Neural progenitor cell (in vitro differentiated cells): ENCODE measurements at regions not wholly inside any gene's neighbourhood (a gene's known extent, or its start where the extent isn't known, plus 50 kb on each side); places are given as distances from the start of the nearest gene placed in this dataset.
"Not testable (repeated sequence)": the region's sequence is repeated elsewhere in the genome, so short reads cannot be mapped to it uniquely, and the experiment has no call there.

Source experiments
- DNase-seq: peaks from one replicate; pipeline ENCODE4 v3.0.0-alpha.2; 2016; ENCODE audit warnings: low spot score
- H2AFZ ChIP-seq: fragments of 200-600 bp; sonication (generic); replicated peaks from 2 replicates; pipeline ENCODE4 v1.6.1; 2016; ENCODE audit warnings: antibody characterized with exemption
- H3F3A ChIP-seq: fragments of 200-600 bp; sonication (generic); 2 replicates; pipeline ENCODE4 v1.6.1; 2016; ENCODE audit warnings: antibody characterized with exemption, low read depth
- H3K27ac ChIP-seq: fragments of 200-600 bp; sonication (generic); 2 replicates; pipeline ENCODE4 v1.5.1; 2016; ENCODE audit warnings: mild to moderate bottlenecking
- H3K27me3 ChIP-seq: fragments of 200-600 bp; sonication (generic); 2 replicates; pipeline ENCODE4 v1.6.1; 2016; ENCODE audit warnings: mild to moderate bottlenecking, moderate library complexity
- H3K36me3 ChIP-seq: fragments of 200-600 bp; sonication (generic); 2 replicates; pipeline ENCODE4 v1.5.1; 2016
- H3K4me1 ChIP-seq: fragments of 200-600 bp; sonication (generic); 2 replicates; pipeline ENCODE4 v1.6.1; 2016; ENCODE audit warnings: mixed run types
- H3K4me2 ChIP-seq: fragments of 200-600 bp; sonication (generic); 2 replicates; pipeline ENCODE4 v1.6.1; 2016
- H3K4me3 ChIP-seq: fragments of 200-600 bp; sonication (generic); 2 replicates; pipeline ENCODE4 v1.5.1; 2016
- H3K79me2 ChIP-seq: fragments of 200-600 bp; sonication (generic); 2 replicates; pipeline ENCODE4 v1.6.1; 2016; ENCODE audit warnings: low read depth
- H3K9ac ChIP-seq: fragments of 200-600 bp; sonication (generic); 2 replicates; pipeline ENCODE4 v1.6.1; 2016
- H3K9me3 ChIP-seq: fragments of 200-600 bp; sonication (generic); 2 replicates; pipeline ENCODE4 v1.5.1; 2016; ENCODE audit warnings: low read depth
- H4K20me1 ChIP-seq: fragments of 200-600 bp; sonication (generic); 2 replicates; pipeline ENCODE4 v1.6.1; 2016; ENCODE audit warnings: low read depth
- H3K27ac Mint-ChIP-seq: 3 replicates; pipeline ENCODE4 v1.8.0; 2021; ENCODE audit warnings: mixed read lengths
- H3K27me3 Mint-ChIP-seq: 2 replicates; pipeline ENCODE4 v1.8.0; 2022; ENCODE audit warnings: low read depth, mild to moderate bottlenecking, inconsistent platforms, moderate library complexity, mixed read lengths; ENCODE audit not compliant: insufficient read depth
- H3K36me3 Mint-ChIP-seq: 3 replicates; pipeline ENCODE4 v1.8.0; 2021; ENCODE audit warnings: mixed read lengths
- H3K4me1 Mint-ChIP-seq: 3 replicates; pipeline ENCODE4 v1.8.0; 2021; ENCODE audit warnings: mixed read lengths
- H3K4me3 Mint-ChIP-seq: 3 replicates; pipeline ENCODE4 v1.8.0; 2021; ENCODE audit warnings: mild to moderate bottlenecking, moderate library complexity, mixed read lengths
- H3K9me3 Mint-ChIP-seq: 3 replicates; pipeline ENCODE4 v1.8.0; 2020; ENCODE audit warnings: mixed read lengths
- CTCF ChIP-seq: fragments of 200-600 bp; sonication (generic); IDR thresholded peaks from 2 replicates; pipeline ENCODE4 v1.5.1; 2017; ENCODE audit warnings: antibody characterized with exemption, mild to moderate bottlenecking
- EZH2 ChIP-seq: fragments of 200-600 bp; sonication (generic); IDR thresholded peaks from 2 replicates; pipeline ENCODE4 v1.6.1; 2017; ENCODE audit warnings: antibody characterized with exemption, mild to moderate bottlenecking, moderate library complexity
- EZH2phosphoT487 ChIP-seq: fragments of 200-600 bp; sonication (generic); IDR thresholded peaks from 2 replicates; pipeline ENCODE4 v1.6.1; 2017; ENCODE audit warnings: antibody characterized with exemption

DNA sequence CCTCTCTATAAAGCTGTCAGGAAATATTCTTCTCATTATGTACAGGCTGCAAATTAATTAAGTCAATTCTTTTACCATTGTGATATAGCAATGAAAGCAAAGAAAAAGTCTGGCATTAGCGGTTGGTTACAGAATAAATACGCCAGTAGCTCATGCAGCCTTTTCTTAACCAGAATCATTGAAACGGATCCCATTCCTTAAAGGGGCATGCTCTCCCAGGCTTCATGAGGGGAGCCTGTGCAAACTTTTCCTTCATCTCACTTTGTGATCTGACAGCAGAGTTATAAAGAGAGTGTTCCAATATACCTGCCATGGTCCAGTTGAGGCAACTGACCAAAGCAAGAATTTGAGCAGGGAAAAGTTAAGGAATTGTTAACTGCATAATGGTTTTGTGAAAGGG lies 337.7 kb downstream of the EMP1 start:
- H3K9ac ChIP-seq: no peak overlapping the region
- peak overlapping the region; percentile 94 for H3K27ac Mint-ChIP-seq
- H3K4me3 Mint-ChIP-seq: no peak overlapping the region
- H2AFZ ChIP-seq: peak overlapping the region; percentile 78
- peak overlapping the region; percentile 47 for H3K4me2 ChIP-seq
- H3K79me2 ChIP-seq: no peaks in the 10 kb centered on the region
- peak overlapping the region; percentile 2 for H3K27ac ChIP-seq
- no peaks in the 10 kb centered on the region for H3K36me3 ChIP-seq
- TF ChIP-seq EZH2 (no peak), CTCF (no peak), EZH2phosphoT487 (no peak)
- peak; percentile 28 for DNase-seq
- H3F3A ChIP-seq: no peaks in the 10 kb centered on the region
- H3K9me3 ChIP-seq: no peaks in the 10 kb centered on the region
- H3K27me3 Mint-ChIP-seq: peaks cover 15% of the 10 kb centered on the region
- peaks cover 22% of the 10 kb centered on the region for H3K4me1 ChIP-seq
- no peaks in the 10 kb centered on the region for H4K20me1 ChIP-seq
- peaks cover 12% of the 10 kb centered on the region for H3K4me1 Mint-ChIP-seq
- H3K36me3 Mint-ChIP-seq: no peaks in the 10 kb centered on the region
- H3K9me3 Mint-ChIP-seq: peaks cover 2% of the 10 kb centered on the region
- H3K27me3 ChIP-seq: no peaks in the 10 kb centered on the region
- no peak overlapping the region for H3K4me3 ChIP-seq

DNA sequence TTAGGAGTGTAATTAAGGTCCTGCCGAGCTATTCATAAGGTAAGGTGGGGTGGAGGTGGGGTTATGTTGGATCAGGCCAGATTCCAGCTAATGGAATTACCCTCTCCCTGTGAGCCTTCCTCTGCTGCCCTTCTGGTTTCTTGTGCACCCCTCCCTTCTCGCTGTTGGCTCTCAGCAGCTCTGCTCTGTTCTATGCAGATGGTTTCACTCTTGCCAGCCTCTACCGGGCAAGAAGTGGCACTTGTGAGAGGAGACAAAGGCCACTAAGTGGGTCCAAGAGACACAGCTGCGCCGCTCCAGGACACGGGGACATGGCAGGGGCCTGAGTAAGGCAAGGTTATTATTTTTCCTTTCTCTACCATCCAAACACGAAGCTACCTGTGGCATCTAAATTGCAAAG lies 334.4 kb downstream of the EMP1 start:
- Histone ChIP-seq H3K9me3 (no peaks in the 10 kb centered on the region), H3K36me3 (no peaks in the 10 kb centered on the region), H2AFZ (peak overlapping the region; percentile 51), H3K4me3 (no peak overlapping the region), H3K79me2 (no peaks in the 10 kb centered on the region), H3K4me2 (no peak overlapping the region), H3K4me1 (peaks cover 33% of the 10 kb centered on the region), H3K27ac (no peak overlapping the region), H3F3A (peaks cover 9% of the 10 kb centered on the region), H3K27me3 (no peaks in the 10 kb centered on the region), H3K9ac (no peak overlapping the region), H4K20me1 (no peaks in the 10 kb centered on the region)
- H3K27ac Mint-ChIP-seq: no peak overlapping the region
- DNase-seq: no peak
- H3K27me3 Mint-ChIP-seq: peaks cover 9% of the 10 kb centered on the region
- no peak overlapping the region for H3K4me3 Mint-ChIP-seq
- H3K4me1 Mint-ChIP-seq: peaks cover 13% of the 10 kb centered on the region
- H3K9me3 Mint-ChIP-seq: peaks cover 2% of the 10 kb centered on the region
- TF ChIP-seq CTCF: no peak
- no peak for TF ChIP-seq EZH2
- no peak for TF ChIP-seq EZH2phosphoT487
- no peaks in the 10 kb centered on the region for H3K36me3 Mint-ChIP-seq

GRCh38 chr12:13526185-13526921 lies 329.8 kb downstream of the EMP1 start:
- not testable (repeated sequence) for H3K79me2 ChIP-seq, H4K20me1 ChIP-seq, H3K27ac Mint-ChIP-seq, H3K36me3 ChIP-seq, H3K9me3 ChIP-seq, H3K27me3 ChIP-seq, H3K36me3 Mint-ChIP-seq, H3K9me3 Mint-ChIP-seq, H3K4me3 ChIP-seq, H3K4me3 Mint-ChIP-seq, H2AFZ ChIP-seq, H3K4me1 Mint-ChIP-seq, H3K27me3 Mint-ChIP-seq
- H3K4me1 ChIP-seq: peaks cover 36% of the 10 kb centered on the region
- H3F3A ChIP-seq: peaks cover 18% of the 10 kb centered on the region
- peak overlapping the region; percentile 48 for H3K9ac ChIP-seq
- peak overlapping the region; percentile 98 for H3K27ac ChIP-seq
- H3K4me2 ChIP-seq: peak overlapping the region; percentile 39
- peak; percentile 78 for DNase-seq

- Histone ChIP-seq H3K27ac (peak overlapping the region; percentile 1), H2AFZ (no peak overlapping the region), H3K27me3 (no peaks in the 10 kb centered on the region), H3K36me3 (no peaks in the 10 kb centered on the region), H3F3A (peaks cover 18% of the 10 kb centered on the region), H3K4me1 (peaks cover 30% of the 10 kb centered on the region), H3K9ac (no peak overlapping the region), H3K9me3 (no peaks in the 10 kb centered on the region), H3K4me2 (peak overlapping the region; percentile 32), H3K79me2 (no peaks in the 10 kb centered on the region), H4K20me1 (no peaks in the 10 kb centered on the region), H3K4me3 (no peak overlapping the region)
- TF ChIP-seq EZH2 (no peak), EZH2phosphoT487 (no peak), CTCF (no peak)
- H3K27ac Mint-ChIP-seq: no peak overlapping the region
- peaks cover 6% of the 10 kb centered on the region for H3K4me1 Mint-ChIP-seq
- no peaks in the 10 kb centered on the region for H3K36me3 Mint-ChIP-seq
- peaks cover 10% of the 10 kb centered on the region for H3K9me3 Mint-ChIP-seq
- no peak for DNase-seq
- H3K4me3 Mint-ChIP-seq: no peak overlapping the region
- H3K27me3 Mint-ChIP-seq: peaks cover 2% of the 10 kb centered on the region
Observed at GRCh38 chr12:13523536-13524307, 327.2 kb downstream of the EMP1 start.

- H3K4me3 ChIP-seq, H3K4me1 Mint-ChIP-seq, H3F3A ChIP-seq, H3K4me3 Mint-ChIP-seq, H3K9ac ChIP-seq, H2AFZ ChIP-seq, H3K27ac Mint-ChIP-seq, H4K20me1 ChIP-seq, H3K4me1 ChIP-seq, DNase-seq, H3K27me3 Mint-ChIP-seq, H3K36me3 ChIP-seq, H3K36me3 Mint-ChIP-seq, H3K4me2 ChIP-seq, H3K9me3 ChIP-seq, H3K27me3 ChIP-seq, H3K27ac ChIP-seq, H3K79me2 ChIP-seq: not testable (repeated sequence)
- H3K9me3 Mint-ChIP-seq: peaks cover 17% of the 10 kb centered on the region
Observed at GRCh38 chr12:13518034-13518433, 321.5 kb downstream of the EMP1 start.
